Testis (tissue), 2 donors: ENCODE measurements at regions not wholly inside any gene's neighbourhood (a gene's known extent, or its start where the extent isn't known, plus 50 kb on each side); places are given as distances from the start of the nearest gene placed in this dataset.

Experiments used
- POLR2A ChIP-seq: fragments of 450-650 bp; IDR thresholded peaks from one replicate; pipeline ENCODE4 v1.6.1; 2017; ENCODE audit warnings: antibody characterized with exemption, mild to moderate bottlenecking, moderate library complexity
- TF ChIP-seq, protein P1 (sequence below), 3 experiments: fragments of 450-650 bp in 2 of 3; fragments of 200-600 bp in 1 of 3; sonication (generic) in 1 of 3; IDR thresholded peaks; one replicate each; pipeline ENCODE4 v1.5.1; 2016 to 2019; ENCODE audit warnings: antibody characterized with exemption in 3 of 3, mild to moderate bottlenecking in 2 of 3, moderate library complexity in 1 of 3

DNA sequence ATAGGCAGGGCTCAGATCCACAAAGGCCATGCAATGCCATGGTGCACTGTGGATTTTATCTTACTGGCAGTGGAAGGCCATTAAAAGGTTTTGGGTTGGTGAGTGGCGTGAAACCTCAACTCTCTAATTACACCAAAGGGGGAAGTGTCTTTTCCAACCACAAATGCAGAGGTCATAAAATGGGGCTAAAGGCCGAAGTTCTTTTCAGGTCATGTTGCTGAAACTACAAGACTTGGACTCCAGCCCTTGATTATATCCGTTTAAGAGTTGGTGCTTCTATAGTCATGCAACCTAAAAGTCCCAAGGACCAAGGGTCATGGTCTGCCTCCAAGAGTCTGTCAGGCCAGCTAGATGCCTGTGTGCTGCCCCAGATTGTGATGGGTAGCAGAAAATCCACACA is 434.3 kb downstream of the RAB38 start:
- TF ChIP-seq, protein P1, sequence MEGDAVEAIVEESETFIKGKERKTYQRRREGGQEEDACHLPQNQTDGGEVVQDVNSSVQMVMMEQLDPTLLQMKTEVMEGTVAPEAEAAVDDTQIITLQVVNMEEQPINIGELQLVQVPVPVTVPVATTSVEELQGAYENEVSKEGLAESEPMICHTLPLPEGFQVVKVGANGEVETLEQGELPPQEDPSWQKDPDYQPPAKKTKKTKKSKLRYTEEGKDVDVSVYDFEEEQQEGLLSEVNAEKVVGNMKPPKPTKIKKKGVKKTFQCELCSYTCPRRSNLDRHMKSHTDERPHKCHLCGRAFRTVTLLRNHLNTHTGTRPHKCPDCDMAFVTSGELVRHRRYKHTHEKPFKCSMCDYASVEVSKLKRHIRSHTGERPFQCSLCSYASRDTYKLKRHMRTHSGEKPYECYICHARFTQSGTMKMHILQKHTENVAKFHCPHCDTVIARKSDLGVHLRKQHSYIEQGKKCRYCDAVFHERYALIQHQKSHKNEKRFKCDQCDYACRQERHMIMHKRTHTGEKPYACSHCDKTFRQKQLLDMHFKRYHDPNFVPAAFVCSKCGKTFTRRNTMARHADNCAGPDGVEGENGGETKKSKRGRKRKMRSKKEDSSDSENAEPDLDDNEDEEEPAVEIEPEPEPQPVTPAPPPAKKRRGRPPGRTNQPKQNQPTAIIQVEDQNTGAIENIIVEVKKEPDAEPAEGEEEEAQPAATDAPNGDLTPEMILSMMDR (IDR thresholded peaks at IDR 0.05): no peak
- no peak for TF ChIP-seq POLR2A
